AG04449 (cell line): ENCODE measurements at regions not wholly inside any gene's neighbourhood (a gene's known extent, or its start where the extent isn't known, plus 50 kb on each side); places are given as distances from the start of the nearest gene placed in this dataset.

Source experiments
- CTCF ChIA-PET: fragments of 350-600 bp; formaldehyde crosslinking; extraction: SDS; loops from one replicate; lab custom pipeline; 2021; ENCODE audit warnings: antibody characterized with exemption; lab: Yijun Ruan, JAX
- POLR2A ChIA-PET: fragments of 400-600, 350-600 bp; formaldehyde crosslinking; extraction: SDS; loops from one replicate; lab custom pipeline; 2020; ENCODE audit warnings: antibody characterized with exemption, inconsistent platforms; lab: Yijun Ruan, JAX
- DNase-seq: peaks from one replicate; pipeline ENCODE4 v3.0.0-alpha.2; 2010; ENCODE audit warnings: low read depth, low spot score
- H3K4me3 ChIP-seq: 2 replicates; pipeline ENCODE4 v1.5.1; 2011; ENCODE audit warnings: low read depth, mild to moderate bottlenecking, control low read depth, low read length
- CTCF ChIP-seq: IDR thresholded peaks from one replicate; pipeline ENCODE4 v1.5.1; 2011; ENCODE audit warnings: mild to moderate bottlenecking, moderate library complexity, low read length, control low read depth, inconsistent platforms; ENCODE audit not compliant: insufficient read depth; ENCODE audit errors: missing control alignments

- TF ChIP-seq CTCF: no peak
- H3K4me3 ChIP-seq: no peak overlapping the region
- DNase-seq: no peak
- ChIA-PET CTCF (no interaction called here), POLR2A (no interaction called here)
Measured at GRCh38 chr2:147255812-147256211, 589.0 kb upstream of the ACVR2A start.

- H3K4me3 ChIP-seq: no peak overlapping the region
- TF ChIP-seq CTCF: no peak
- POLR2A ChIA-PET: no interaction called here
- no peak for DNase-seq
- CTCF ChIA-PET: no interaction called here
Measured at GRCh38 chr2:147250652-147251356, 594.0 kb upstream of the ACVR2A start.

GRCh38 chr2:147247749-147248148 lies 597.1 kb upstream of the ACVR2A start:
- no peak for TF ChIP-seq CTCF
- CTCF ChIA-PET: no interaction called here
- POLR2A ChIA-PET: no interaction called here
- no peak overlapping the region for H3K4me3 ChIP-seq
- DNase-seq: no peak

GRCh38 chr2:147242445-147242844 lies 602.4 kb upstream of the ACVR2A start:
- ChIA-PET CTCF (no interaction called here), POLR2A (no interaction called here)
- TF ChIP-seq CTCF: no peak

GRCh38 chr2:147236601-147237000 lies 608.2 kb upstream of the ACVR2A start:
- TF ChIP-seq CTCF: no peak
- no peak overlapping the region for H3K4me3 ChIP-seq
- CTCF ChIA-PET: no interaction called here
- DNase-seq: no peak
- POLR2A ChIA-PET: no interaction called here

More at GRCh38 chr2:147242445-147242844, 602.4 kb upstream of the ACVR2A start:
- no peak overlapping the region for H3K4me3 ChIP-seq
- no peak for DNase-seq

- DNase-seq: no peak
- H3K4me3 ChIP-seq: no peak overlapping the region
- POLR2A ChIA-PET: no interaction called here
- no peak for TF ChIP-seq CTCF
- CTCF ChIA-PET: no interaction called here
Measured at GRCh38 chr2:147232225-147232669, 612.6 kb upstream of the ACVR2A start.
